ENCODE measurements at regions not wholly inside any gene's neighbourhood (a gene's known extent, or its start where the extent isn't known, plus 50 kb on each side); places are given as distances from the start of the nearest gene placed in this dataset.

DNA sequence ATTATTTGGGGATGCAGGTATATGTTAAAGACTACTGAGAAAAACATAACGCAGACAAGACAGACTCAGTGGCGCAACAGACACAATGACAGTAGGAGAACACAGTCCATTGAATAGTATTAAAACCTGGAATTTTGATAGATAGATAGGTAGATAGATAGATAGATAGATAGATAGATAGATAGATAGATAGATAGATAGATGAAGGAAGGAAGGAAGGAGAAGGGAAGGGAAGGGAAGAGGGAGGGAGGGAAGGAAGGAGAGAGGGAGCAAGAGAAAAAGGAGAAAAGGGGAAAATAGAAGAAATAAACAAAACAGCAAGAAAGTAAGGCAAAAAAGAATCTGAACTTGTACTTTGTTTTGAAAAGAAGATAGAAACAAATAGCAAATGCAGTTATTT, 404.5 kb downstream of the FOXO1 start:
- TF ChIP-seq, protein P1, sequence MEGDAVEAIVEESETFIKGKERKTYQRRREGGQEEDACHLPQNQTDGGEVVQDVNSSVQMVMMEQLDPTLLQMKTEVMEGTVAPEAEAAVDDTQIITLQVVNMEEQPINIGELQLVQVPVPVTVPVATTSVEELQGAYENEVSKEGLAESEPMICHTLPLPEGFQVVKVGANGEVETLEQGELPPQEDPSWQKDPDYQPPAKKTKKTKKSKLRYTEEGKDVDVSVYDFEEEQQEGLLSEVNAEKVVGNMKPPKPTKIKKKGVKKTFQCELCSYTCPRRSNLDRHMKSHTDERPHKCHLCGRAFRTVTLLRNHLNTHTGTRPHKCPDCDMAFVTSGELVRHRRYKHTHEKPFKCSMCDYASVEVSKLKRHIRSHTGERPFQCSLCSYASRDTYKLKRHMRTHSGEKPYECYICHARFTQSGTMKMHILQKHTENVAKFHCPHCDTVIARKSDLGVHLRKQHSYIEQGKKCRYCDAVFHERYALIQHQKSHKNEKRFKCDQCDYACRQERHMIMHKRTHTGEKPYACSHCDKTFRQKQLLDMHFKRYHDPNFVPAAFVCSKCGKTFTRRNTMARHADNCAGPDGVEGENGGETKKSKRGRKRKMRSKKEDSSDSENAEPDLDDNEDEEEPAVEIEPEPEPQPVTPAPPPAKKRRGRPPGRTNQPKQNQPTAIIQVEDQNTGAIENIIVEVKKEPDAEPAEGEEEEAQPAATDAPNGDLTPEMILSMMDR (IDR thresholded peaks at IDR 0.05), result no peak
- TF ChIP-seq POLR2A (IDR thresholded peaks at IDR 0.05), result no peak

Data from Peyer's patch (tissue), 4 donors.